ENCODE measurements at regions not wholly inside any gene's neighbourhood (a gene's known extent, or its start where the extent isn't known, plus 50 kb on each side); places are given as distances from the start of the nearest gene placed in this dataset.

DNA sequence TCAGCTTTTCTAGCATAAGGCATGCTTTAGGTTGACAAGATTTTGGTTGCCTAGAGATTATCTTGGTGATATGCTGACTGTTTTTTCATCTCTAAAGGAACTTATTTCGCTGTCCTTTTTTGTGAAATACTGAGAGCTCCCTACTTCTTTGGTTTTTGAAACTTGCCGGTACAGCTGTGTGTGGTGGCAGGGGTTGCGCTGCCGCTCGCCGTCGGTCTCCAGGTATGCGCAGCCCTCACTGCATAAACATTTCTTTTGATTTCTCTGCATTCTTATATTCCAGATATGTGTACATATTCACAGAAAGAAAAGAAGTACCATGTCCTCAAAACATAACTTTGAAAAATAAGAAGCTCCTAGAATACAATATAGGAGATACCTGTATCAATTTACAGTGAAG, 106.4 kb upstream of the SYNDIG1 start:
- no peaks in the 10 kb centered on the region for H3K4me1 ChIP-seq (ENCODE audit: control insufficient read depth, extremely low read depth, insufficient read depth, low read length)
- H3K9ac ChIP-seq (ENCODE audit: insufficient read depth, low read length): no peak overlapping the region
- TF ChIP-seq, protein P1, sequence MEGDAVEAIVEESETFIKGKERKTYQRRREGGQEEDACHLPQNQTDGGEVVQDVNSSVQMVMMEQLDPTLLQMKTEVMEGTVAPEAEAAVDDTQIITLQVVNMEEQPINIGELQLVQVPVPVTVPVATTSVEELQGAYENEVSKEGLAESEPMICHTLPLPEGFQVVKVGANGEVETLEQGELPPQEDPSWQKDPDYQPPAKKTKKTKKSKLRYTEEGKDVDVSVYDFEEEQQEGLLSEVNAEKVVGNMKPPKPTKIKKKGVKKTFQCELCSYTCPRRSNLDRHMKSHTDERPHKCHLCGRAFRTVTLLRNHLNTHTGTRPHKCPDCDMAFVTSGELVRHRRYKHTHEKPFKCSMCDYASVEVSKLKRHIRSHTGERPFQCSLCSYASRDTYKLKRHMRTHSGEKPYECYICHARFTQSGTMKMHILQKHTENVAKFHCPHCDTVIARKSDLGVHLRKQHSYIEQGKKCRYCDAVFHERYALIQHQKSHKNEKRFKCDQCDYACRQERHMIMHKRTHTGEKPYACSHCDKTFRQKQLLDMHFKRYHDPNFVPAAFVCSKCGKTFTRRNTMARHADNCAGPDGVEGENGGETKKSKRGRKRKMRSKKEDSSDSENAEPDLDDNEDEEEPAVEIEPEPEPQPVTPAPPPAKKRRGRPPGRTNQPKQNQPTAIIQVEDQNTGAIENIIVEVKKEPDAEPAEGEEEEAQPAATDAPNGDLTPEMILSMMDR (conservative IDR thresholded peaks at IDR 0.05 in 1 of 2, IDR thresholded peaks at IDR 0.05 in 1 of 2; ENCODE audit: low read depth in 1 of 2, low read length in 2 of 2): no peak
- TF ChIP-seq EZH2 (IDR thresholded peaks at IDR 0.05; ENCODE audit: low read length, missing control alignments): no peak

DNA sequence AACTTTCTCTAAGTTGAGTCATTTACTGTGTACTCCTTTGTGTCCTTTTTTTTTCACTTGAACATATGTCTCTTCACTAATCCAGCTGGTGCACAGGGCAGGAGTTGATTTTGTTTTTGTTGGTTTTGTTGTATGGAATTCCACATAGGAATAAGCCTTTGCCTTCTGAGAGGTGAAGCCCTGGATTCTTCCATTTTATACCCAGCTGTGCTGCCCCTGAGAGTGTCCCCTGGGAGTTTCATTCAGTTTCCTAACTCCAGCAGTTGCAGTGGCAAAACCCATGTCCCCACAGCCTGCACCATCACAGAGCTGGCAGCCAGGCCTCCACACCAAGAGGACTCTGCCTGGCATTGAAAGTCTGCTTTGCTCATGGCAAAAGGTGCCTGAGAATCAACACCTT, 107.3 kb upstream of the SYNDIG1 start:
- H3K36me3 ChIP-seq (ENCODE audit: control insufficient read depth, insufficient read depth, low read length): no peaks in the 10 kb centered on the region
- H3K4me1 ChIP-seq (ENCODE audit: control insufficient read depth, extremely low read depth, insufficient read depth, low read length): no peaks in the 10 kb centered on the region
- H3K4me2 ChIP-seq (ENCODE audit: extremely low read depth, insufficient read depth, low read length): no peak overlapping the region
- no peak overlapping the region for H3K27ac ChIP-seq (ENCODE audit: insufficient read depth, low read length)
- no peak overlapping the region for H3K4me3 ChIP-seq (replicated peaks in 1 of 4; ENCODE audit: control extremely low read depth in 1 of 4, insufficient read depth in 1 of 4, low read depth in 3 of 4, low read length in 4 of 4)
- no peak overlapping the region for H2AFZ ChIP-seq (ENCODE audit: low read length)
- TF ChIP-seq EZH2 (IDR thresholded peaks at IDR 0.05; ENCODE audit: low read length, missing control alignments): no peak
- TF ChIP-seq, protein P1 (conservative IDR thresholded peaks at IDR 0.05 in 1 of 2, IDR thresholded peaks at IDR 0.05 in 1 of 2; ENCODE audit: low read depth in 1 of 2, low read length in 2 of 2): no peak
- DNase-seq (ENCODE audit: low read depth in 2 of 2): no peak
- no peaks in the 10 kb centered on the region for H3K27me3 ChIP-seq (ENCODE audit: control insufficient read depth, insufficient read depth, low read length)
- H3K9ac ChIP-seq (ENCODE audit: insufficient read depth, low read length): no peak overlapping the region
- H4K20me1 ChIP-seq (ENCODE audit: control insufficient read depth, extremely low read depth, insufficient read depth, low read length): no peaks in the 10 kb centered on the region
- H3K9me3 ChIP-seq (ENCODE audit: control insufficient read depth, insufficient read depth, low read depth, low read length): no peaks in the 10 kb centered on the region
- no peaks in the 10 kb centered on the region for H3K79me2 ChIP-seq (ENCODE audit: control insufficient read depth, insufficient read depth, low read length)

More for the DNA sequence above, 106.4 kb upstream of the SYNDIG1 start:
- Histone ChIP-seq H3K36me3 (ENCODE audit: control insufficient read depth, insufficient read depth, low read length) (no peaks in the 10 kb centered on the region), H3K4me3 (replicated peaks in 1 of 4; ENCODE audit: control extremely low read depth in 1 of 4, insufficient read depth in 1 of 4, low read depth in 3 of 4, low read length in 4 of 4) (no peak overlapping the region), H3K27ac (ENCODE audit: insufficient read depth, low read length) (no peak overlapping the region), H3K4me2 (ENCODE audit: extremely low read depth, insufficient read depth, low read length) (no peak overlapping the region), H3K79me2 (ENCODE audit: control insufficient read depth, insufficient read depth, low read length) (no peaks in the 10 kb centered on the region), H3K9me3 (ENCODE audit: control insufficient read depth, insufficient read depth, low read depth, low read length) (no peaks in the 10 kb centered on the region), H3K27me3 (ENCODE audit: control insufficient read depth, insufficient read depth, low read length) (no peaks in the 10 kb centered on the region), H2AFZ (ENCODE audit: low read length) (no peak overlapping the region), H4K20me1 (ENCODE audit: control insufficient read depth, extremely low read depth, insufficient read depth, low read length) (no peaks in the 10 kb centered on the region)
- no peak for DNase-seq (ENCODE audit: low read depth in 2 of 2)

DNA sequence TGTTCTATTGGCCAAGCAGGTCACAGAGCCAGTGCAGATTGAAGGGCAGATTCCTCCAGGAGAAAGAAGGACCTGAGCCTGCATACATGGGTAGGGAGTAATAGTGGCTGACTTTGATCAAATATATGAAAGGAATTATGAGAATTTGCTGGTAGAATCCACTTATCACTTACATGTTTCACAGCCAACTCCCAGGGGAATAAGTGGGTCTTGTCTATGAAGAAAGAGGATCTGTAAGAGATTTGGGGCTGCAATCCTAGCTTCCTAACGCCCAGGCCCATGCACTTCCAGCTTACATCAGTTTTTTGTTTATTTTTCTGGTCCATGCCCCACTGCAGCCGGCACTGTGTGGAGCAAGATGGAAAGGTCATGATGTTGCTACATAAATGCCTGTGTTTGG, 107.9 kb upstream of the SYNDIG1 start:
- Histone ChIP-seq H3K4me2 (ENCODE audit: extremely low read depth, insufficient read depth, low read length) (no peak overlapping the region), H3K27ac (ENCODE audit: insufficient read depth, low read length) (no peak overlapping the region), H3K9ac (ENCODE audit: insufficient read depth, low read length) (no peak overlapping the region), H3K27me3 (ENCODE audit: control insufficient read depth, insufficient read depth, low read length) (no peaks in the 10 kb centered on the region), H3K4me1 (ENCODE audit: control insufficient read depth, extremely low read depth, insufficient read depth, low read length) (no peaks in the 10 kb centered on the region), H3K79me2 (ENCODE audit: control insufficient read depth, insufficient read depth, low read length) (no peaks in the 10 kb centered on the region), H3K4me3 (replicated peaks in 1 of 4; ENCODE audit: control extremely low read depth in 1 of 4, insufficient read depth in 1 of 4, low read depth in 3 of 4, low read length in 4 of 4) (no peak overlapping the region), H2AFZ (ENCODE audit: low read length) (no peak overlapping the region), H3K36me3 (ENCODE audit: control insufficient read depth, insufficient read depth, low read length) (no peaks in the 10 kb centered on the region), H4K20me1 (ENCODE audit: control insufficient read depth, extremely low read depth, insufficient read depth, low read length) (no peaks in the 10 kb centered on the region), H3K9me3 (ENCODE audit: control insufficient read depth, insufficient read depth, low read depth, low read length) (no peaks in the 10 kb centered on the region)
- no peak for TF ChIP-seq EZH2 (IDR thresholded peaks at IDR 0.05; ENCODE audit: low read length, missing control alignments)
- TF ChIP-seq, protein P1 (conservative IDR thresholded peaks at IDR 0.05 in 1 of 2, IDR thresholded peaks at IDR 0.05 in 1 of 2; ENCODE audit: low read depth in 1 of 2, low read length in 2 of 2): no peak
- DNase-seq (ENCODE audit: low read depth in 2 of 2): peak in 1 of 2 donors; percentile 18
